ENCODE measurements at regions not wholly inside any gene's neighbourhood (a gene's known extent, or its start where the extent isn't known, plus 50 kb on each side); places are given as distances from the start of the nearest gene placed in this dataset.

- FAIRE-seq (no peak), ATAC-seq (no peak), DNase-seq (ENCODE audit: low read depth, low spot score) (no peak)
- Histone ChIP-seq H3K27me3 (replicated peaks in 1 of 2; ENCODE audit: control insufficient read depth in 2 of 2, insufficient read depth in 2 of 2, low read length in 1 of 2) (no peaks in the 10 kb centered on the region; a peak in 1 of 4 replicates), H3K9ac (ENCODE audit: control insufficient read depth, insufficient read depth, low read length) (no peak overlapping the region), H3K36me3 (ENCODE audit: control insufficient read depth in 2 of 2, insufficient read depth in 2 of 2, low read length in 1 of 2) (no peaks in the 10 kb centered on the region), H3K27ac (ENCODE audit: control insufficient read depth, insufficient read depth) (no peak overlapping the region), H3K79me2 (ENCODE audit: control insufficient read depth, insufficient read depth, low read length) (no peaks in the 10 kb centered on the region), H3K4me3 (no peak overlapping the region), H4K20me1 (ENCODE audit: control insufficient read depth, insufficient read depth) (no peaks in the 10 kb centered on the region), H3K4me1 (ENCODE audit: control insufficient read depth, insufficient read depth, low read length) (no peaks in the 10 kb centered on the region), H3K4me2 (ENCODE audit: control insufficient read depth, insufficient read depth) (no peak overlapping the region), H2AFZ (ENCODE audit: control insufficient read depth, low read depth, low read length) (no peak overlapping the region), H3K9me3 (replicated peaks; ENCODE audit: control insufficient read depth, insufficient read depth, low read length) (no peaks in the 10 kb centered on the region)
- intact Hi-C loops (cut with micrococcal nuclease; ENCODE audit: unreplicated experiment) = no loop called here
- ChIA-PET POLR2A (interaction anchor here (1.0 to 1.6 kb wide), 4 partner anchors 8 to 17 kb away, joined by 3 to 4 read pairs (median 3); no protein-coding TSS in a partner anchor), SMC1A (ENCODE audit: uncharacterized antibody, unreplicated experiment) (interaction anchor here (0.7 to 2.8 kb wide), 7 partner anchors 10 to 73 kb away, joined by 3 to 15 read pairs (median 5); no protein-coding TSS in a partner anchor), CTCF (interaction anchor here (1.1 to 2.1 kb wide), 6 partner anchors 20 to 73 kb away, joined by 3 to 11 read pairs (median 6); no protein-coding TSS in a partner anchor), RAD21 (ENCODE audit: unreplicated experiment) (interaction anchor here (0.6 to 1.5 kb wide), 7 partner anchors 10 to 74 kb away, joined by 3 to 5 read pairs (median 3); no protein-coding TSS in a partner anchor)
- 3% methylated on average over 2 of the region's 2 CpGs for WGBS (ENCODE audit: insufficient coverage, insufficient replicate concordance, low lambda C conversion rate, missing lambda C conversion rate)
- no TSS peak for BruUV-seq (replicated peaks)
- in situ Hi-C loops (cut with MboI) = no loop called here
- TF ChIP-seq FOXK2 (IDR thresholded peaks at IDR 0.05) (no peak), RELB (IDR thresholded peaks at IDR 0.05; ENCODE audit: low read depth) (no peak), RCOR1 (conservative IDR thresholded peaks at IDR 0.05; ENCODE audit: low read depth, low read length) (no peak), RAD21 (IDR thresholded peaks at IDR 0.05; ENCODE audit: insufficient read depth, low read depth, low read length) (no peak), ZNF592 (IDR thresholded peaks at IDR 0.05) (no peak), ZNF207 (IDR thresholded peaks at IDR 0.05; ENCODE audit: borderline replicate concordance) (no peak), SREBF1 (IDR thresholded peaks at IDR 0.05; ENCODE audit: low read length) (no peak), KAT2A (conservative IDR thresholded peaks at IDR 0.05; ENCODE audit: control insufficient read depth, low read depth, low read length) (no peak)
Measured at GRCh38 chr1:58090640-58091039, 455.9 kb downstream of the OMA1 start.

All from GM12878 (cell line).